HG02642 (cell line): ENCODE measurements at regions not wholly inside any gene's neighbourhood (a gene's known extent, or its start where the extent isn't known, plus 50 kb on each side); places are given as distances from the start of the nearest gene placed in this dataset.

Source experiments
- ATAC-seq: cut with Tn5 transposase; IDR thresholded peaks from one replicate; pipeline ENCODE4 v1.9.1; 2021; ENCODE audit warnings: mild to moderate bottlenecking; ENCODE audit not compliant: unreplicated experiment, poor library complexity

DNA sequence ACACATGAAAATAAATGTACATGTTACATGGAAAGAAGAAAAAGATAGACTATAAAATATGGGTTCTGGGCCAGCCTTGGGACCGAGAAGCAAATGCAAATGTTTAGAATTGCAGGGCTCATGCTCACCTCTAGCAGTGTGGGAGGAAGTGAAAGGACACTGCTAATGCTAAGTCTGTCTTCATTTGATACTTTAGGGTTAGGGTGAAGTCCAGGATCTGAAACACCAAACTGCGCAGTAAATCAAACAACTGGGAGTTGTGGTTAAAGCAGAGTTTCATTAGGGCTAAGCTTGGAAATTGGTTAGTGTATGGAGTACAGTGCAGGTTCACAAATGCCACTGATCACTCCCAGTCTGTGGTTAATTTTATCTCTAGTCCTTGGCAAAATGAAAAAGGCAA is 73.2 kb upstream of the PDK4 start:
- no peak for ATAC-seq

DNA sequence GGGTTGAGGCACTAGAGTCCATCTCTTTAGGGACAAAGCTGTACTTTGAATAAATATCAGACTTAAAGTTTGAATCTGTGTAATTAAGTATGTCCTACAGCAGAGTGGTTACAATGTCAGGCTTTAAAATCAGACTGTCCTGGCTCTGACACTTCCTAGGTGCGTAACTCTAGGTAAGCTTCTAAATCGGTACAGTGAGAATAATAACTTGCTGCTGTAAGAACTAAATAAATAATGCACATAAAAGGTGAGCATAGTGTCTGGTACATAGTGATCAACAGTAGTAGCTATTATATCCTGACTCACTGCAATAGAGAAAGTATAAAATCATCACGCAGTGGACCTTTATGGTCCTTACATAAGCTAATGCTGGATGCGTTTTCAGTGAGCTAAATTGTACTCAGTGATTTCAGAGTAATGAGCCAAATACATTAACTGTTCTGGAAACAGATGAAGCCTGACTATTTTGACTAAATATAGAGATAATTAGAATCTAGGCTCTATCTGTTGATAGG is 72.2 kb upstream of the PDK4 start:
- no peak for ATAC-seq

DNA sequence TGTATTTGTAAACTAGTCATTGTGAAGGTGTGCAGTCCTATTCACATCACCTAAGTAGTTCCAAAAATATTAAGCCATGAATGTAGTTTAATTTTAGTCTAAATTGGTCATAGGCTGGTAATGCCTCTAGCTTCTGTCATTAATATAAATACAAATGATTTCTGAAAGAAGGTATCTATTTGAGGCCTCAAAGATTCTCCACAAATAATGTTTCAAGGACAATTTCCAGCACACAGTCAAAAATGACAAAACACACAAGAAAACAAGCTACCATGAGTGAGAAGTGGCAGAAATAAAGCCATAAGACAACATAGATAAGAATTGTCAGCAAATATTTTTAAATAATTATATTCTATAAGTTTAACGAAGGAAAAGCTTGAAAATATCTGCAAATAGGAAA is 66.7 kb upstream of the PDK4 start:
- no peak for ATAC-seq

DNA sequence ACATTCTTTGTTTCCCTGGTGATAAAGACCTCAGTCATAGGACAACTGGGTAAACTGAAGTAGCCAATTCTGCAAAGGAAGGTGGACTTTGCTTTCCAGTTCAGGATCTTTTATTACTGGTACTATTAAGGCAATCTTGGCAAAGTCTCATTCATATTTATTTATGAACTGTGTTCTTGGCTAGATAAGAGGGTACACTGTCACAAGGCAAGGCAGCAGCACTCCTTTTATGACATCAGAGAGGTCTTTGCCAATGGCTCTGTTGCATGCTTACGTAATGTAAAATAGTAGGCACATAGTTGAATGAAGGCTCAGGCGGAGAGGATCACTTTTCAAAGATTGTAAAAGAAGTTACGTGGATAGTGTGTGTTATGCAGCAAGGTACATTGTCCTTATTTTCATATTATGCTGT is 63.7 kb upstream of the PDK4 start:
- no peak for ATAC-seq

DNA sequence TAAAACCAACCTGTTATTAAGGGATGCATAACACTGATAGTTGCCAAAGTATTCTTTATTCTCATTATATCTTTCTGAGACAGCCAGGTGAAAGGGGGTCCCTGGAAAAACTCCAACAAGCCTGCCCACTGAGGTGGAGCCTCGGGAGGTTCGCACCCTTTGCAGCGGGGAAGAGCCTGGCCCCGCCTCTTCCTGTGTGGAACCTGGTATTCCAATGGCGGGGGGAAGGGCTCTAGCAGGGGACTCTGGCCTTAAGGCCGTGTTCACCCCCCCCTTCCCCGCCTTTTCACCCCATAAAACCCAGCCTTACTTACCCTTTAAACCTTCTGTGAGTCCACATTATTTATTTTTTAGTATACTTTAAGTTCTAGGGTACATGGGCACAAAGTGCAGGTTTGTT is 62.4 kb upstream of the PDK4 start:
- no peak for ATAC-seq

DNA sequence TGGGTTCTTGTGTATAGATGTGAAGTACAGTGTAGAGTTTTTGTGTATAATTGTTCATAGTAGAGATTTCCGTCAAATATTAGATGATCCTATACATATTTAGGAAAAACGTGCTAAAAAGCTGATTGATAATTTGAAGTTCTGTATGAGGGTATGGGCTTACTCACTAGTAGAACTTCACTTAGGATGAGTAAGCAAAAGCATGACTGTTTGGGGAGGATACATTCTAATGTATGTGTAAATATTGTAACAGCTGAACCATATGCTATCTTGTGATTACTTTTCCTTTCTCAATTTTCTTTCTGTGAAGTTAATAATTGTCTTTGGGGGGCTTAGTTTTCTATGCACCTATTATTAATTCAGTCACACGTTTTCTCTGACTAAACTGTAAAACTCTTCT is 53.2 kb upstream of the PDK4 start:
- no peak for ATAC-seq

DNA sequence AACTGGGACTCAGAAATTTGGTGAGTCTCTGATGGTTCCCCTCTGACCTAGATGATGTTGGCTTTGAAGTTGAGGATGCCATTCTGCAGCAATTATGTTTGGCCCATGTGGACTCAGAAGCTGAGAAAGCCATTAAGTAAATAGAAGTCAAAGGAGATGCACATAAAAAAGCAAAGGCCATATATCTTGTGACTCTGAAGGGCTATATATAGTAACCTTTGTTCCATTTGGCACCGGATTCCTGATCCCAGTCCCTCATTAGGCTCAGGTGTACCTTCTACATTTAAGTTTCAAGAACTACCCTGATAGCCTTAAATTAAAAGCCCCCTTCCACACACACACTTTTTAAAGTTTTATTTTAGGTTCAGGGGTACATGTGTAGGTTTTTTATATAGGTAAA is 50.0 kb upstream of the PDK4 start:
- ATAC-seq: no peak
